ENCODE measurements at regions not wholly inside any gene's neighbourhood (a gene's known extent, or its start where the extent isn't known, plus 50 kb on each side); places are given as distances from the start of the nearest gene placed in this dataset.
"Not testable (repeated sequence)": the region's sequence is repeated elsewhere in the genome, so short reads cannot be mapped to it uniquely, and the experiment has no call there.

DNA sequence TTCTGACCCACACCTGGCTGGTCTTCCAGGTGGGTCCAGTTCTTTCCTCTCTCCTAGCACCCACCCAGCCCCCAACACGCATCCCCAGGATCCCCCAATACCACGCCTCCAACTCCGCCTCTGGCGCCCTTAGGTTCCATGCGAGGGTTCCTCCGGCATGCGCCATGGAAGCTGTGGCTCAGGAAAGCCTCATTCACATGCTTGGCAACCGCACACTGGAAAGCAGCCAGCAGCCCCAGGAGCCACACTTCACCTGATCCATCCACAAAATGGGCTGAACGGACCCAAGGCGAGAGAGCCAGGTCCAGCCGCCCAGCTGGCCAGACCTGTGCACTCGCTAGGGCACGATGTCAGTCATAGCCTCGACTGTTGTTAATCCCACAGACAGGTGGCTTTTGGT is 161.2 kb downstream of the PSMG1 start:
- DNase-seq = no peak

DNA sequence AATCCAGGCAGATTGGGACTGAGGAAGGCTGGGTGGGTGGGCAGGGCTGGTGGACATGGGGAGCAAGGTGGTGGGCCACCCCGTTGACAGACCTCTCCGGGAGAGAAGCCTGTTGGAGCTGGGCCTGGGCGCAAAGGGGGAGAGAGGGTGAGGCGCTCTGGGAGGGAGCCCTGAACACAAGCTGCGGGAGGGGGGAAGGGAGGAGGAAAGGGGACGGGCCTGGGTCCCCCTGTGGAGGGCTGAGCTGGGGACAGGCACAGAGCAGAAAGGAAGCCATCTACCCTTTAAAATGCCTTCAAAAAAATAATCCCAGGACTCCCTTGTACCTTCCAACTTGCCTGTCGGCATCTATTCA is 161.8 kb downstream of the PSMG1 start:
- DNase-seq = no peak

DNA sequence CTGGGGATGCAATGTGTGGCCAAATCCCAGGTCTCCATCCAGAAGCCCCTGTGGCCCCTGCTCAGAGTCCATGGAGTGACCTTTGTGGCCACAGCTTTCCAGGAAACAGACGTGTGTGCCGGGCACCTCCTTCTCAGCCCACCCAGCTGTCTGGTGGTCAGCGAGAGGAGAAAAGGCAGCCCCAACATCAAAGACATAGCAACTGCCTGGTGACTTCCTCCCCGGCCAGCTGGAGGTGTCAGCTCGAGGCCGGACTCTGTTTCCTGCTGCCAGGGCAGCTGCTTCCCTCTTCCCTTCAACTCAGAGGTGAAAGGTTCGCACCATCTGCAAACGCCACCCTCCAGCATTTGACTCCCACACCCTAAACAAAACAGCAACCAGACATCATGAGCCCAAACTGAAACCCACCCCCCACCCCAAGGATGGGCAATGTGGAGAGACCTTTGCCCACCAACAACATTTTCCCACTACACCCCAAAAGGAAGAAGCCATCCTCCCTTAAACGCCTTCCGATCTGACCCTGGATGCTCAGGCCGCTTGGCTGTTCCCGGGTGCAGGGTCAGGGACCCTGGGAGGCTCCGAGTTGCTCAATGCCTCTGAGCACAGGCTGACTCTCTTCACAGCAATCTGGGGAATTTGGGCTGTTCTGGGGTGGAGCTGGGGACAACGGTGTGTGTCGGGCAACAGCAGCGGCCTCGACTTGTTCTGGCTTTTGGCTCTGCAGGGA is 162.3 kb downstream of the PSMG1 start:
- peak; percentile 38 for DNase-seq

DNA sequence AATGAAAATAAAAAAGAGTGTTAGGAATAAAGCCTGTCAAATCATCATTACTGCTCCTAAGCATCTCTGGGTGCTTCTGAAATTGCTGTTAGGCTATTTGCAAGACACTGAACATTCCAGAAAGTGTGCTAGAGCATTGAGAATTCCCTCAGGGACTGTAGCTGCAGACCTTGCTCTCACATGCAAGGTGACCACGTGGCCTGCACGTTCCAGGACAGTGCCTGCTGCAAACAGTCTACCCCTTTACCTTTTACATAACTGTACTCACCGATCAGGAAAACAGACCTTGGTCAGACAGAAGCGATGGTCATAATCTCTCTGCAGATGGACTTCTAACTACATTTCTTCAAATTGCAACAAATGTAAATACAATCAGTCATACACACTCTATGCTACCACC is 164.5 kb downstream of the PSMG1 start:
- no peak for DNase-seq

DNA sequence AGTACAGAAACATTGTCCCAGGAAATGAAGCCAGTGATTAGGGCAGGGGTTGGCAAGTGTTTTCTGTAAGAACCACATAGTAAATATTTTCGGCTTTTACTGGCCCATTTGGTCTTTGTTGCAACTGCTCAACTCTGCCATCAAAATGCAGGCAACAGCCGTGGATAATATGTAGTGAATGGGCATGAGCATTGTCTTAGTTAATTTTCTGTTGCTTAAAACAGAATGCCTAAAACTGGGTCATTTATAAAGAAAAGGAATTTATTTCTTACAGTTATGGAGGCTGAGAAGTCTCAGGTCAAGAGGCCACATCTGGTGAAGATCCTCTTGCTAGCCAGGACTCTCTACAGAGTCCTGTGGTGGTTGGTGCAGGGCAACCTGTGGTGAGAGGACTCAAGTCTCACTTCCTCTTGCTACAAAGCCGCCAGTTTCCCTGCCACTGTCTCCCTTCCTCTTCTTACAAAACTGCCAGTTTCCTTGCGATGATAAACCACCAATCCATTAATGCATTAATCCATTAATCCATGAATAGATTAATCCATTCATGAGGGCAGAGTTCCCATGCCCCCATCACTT is 166.4 kb downstream of the PSMG1 start:
- peak; percentile 89 for DNase-seq

DNA sequence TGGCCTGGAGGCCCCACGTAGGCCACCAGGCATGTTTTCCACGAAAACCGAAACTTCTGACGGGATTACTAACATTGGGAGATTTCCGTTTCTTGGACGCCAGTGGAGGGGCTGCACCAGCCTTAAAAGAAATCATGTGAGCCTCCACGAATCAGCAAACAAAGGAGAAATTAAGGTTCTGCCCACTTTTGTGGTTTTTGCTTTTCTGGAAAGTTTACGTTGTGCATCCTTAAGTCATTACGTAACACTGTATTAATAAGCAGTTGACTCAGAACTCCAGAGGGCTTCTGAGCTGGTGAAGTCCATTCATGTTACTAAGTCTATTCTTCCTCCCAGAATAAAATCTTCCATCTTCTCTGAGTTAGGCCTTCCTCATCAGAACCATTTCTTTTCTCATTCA is 168.5 kb downstream of the PSMG1 start:
- peak; percentile 98 for DNase-seq

DNA sequence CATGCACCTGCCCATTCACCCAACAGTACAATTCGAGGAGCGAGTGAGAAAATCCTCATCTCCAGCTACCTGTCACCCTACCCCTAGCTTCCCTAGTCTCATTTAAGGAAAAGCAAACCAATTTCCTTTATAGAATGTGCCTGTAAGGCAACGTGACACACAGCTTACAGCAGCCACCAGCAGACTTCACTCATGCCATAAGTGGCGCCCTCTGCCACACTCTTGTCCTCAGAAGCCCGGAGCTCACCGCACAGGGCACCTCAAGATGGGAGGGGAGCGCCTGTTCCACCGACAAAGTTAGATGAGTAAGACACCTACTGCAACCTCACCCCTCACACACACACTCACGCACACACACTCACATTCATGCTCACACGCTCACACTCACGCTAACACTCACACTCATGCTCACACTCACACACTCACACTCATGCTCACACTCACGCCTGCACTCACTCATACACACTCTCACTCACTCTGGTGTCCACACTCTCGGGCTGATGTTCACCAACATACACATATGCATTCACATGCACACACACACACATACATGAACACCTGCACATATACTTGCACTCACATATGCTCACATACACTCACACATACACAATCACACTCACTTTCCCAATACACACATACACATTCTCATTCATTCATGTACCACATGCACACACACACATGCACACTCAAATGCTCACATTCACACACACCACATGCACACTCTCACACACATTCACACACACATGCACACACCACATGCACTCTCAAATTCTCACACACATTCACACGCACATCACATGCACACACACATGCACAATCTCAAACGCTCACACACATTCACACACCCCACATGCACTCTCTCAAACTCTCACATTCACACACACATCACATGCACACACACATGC is 170.7 kb downstream of the PSMG1 start:
- DNase-seq = no peak

DNA sequence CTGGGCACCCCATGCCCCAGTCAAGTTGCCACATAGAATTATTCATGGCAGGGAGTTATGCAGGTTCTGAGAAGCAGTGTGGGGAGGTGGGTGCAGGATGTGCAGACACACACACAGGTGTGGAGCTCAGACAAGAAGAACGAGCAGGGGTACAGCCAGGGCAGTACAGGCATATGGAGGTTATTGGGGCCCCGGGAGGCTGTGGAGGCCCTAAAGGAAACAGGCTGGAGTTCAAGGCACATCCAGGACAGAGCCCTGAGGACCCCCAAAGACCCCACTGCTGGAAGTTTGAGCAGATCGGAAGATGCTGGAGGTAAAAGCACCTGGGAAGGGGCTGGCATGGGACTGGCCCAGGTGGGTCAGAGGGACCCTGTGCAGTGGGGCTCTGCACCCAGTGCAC is 171.3 kb downstream of the PSMG1 start:
- no peak for DNase-seq

DNA sequence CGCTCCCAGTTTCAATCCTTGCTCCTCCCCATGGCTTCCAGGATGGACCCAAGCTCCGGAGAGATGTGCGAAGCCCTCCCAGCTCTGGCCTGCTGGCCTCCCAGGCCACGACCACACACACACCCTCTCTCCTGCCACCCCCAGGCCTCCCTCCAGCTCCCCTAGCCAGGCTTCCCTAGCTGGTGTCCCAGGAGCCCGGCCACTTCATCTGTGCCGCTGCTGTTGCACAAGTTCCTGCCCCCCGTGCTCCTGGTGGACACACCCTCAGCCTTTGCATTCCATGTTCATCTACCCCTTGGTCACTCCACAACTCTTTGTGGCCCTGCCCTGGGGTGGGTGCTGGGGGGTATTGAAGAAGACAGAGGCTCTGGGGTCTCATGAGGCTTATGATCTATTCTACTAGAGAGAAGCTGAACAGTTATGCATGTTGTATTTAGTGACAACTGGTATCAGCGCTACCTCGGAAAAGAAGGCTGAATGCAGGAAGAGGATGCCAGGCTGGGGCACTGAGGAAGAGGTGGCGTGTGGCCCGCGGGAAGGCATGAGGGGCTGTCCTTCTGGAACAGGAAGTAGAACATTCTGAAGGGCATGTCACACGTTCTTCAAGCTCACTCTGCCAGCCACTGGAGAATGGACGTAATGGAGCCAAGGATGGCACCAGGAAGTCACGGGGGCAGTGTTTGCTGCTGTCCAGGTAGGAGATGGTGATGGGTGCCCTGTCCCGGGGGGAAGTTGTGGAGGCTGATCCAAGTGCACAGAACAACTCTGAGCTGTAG is 172.4 kb downstream of the PSMG1 start:
- peak; percentile 60 for DNase-seq

DNA sequence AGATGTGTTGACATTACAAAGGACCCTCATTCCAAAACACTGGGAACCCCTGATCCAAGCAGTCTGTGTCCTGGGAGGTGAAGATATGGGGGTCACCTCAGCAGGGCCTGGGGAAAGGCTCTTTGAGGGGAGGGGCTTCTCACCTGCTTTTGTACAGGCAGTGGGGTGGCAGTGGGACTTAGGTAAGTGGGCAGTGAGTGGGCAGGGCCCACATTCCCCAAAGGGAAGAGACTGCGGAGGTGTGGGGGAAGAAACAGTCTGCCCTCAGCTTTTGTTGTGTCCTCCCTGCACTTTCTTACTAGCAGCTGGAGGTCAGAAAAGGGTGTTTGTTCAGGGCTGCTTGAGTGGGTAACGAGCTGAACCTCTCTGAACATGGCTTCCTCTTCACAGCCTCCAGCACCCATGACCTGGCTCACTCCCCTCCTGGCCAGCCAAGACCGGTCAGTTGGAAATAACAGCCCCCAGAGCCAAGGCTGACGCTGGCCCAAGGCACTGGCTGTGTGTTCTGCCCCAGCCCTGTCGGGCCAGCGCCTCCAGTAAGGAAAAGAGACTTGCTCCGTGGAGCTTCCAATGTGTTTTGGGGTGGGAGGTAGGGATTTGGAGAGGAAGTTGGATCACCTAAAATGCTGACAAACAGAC is 173.5 kb downstream of the PSMG1 start:
- no peak for DNase-seq

DNA sequence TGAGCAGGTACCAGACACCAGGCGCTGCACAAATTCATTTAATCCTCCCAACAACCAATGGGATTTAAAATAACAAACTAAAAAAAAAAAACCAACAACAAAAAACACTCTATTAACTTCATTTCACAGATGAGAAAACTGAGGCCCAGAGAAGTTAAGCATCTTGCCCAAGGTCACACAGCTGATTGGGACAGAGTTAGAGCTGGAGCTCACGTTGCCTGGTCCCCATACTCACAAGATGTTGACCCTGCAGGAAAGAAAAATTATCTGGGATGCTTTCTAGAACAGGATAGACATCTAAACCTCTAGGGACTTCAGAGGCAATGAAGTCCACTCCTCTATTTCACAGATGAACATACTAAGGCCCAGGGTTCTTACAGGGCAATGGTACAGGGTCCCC is 175.3 kb downstream of the PSMG1 start:
- no peak for DNase-seq

DNA sequence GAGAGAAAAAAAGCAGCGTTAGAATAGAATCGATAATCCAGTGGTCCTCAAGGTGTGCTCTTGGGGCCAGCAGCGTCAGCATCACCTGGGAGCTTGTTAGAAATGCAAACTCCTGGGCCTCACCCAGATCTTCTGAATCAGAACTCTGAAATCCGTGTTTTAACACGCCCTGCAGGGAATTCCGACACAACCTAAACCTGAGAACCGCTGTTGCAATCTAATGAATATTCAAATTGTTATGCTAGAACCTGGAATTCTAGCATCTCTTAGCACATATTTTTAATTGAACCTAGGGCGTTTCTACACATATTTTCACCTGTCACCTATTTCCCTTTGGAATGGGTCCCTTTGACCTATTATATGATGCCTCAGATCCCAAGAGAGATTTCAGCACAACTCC is 175.7 kb downstream of the PSMG1 start:
- no peak for DNase-seq

DNA sequence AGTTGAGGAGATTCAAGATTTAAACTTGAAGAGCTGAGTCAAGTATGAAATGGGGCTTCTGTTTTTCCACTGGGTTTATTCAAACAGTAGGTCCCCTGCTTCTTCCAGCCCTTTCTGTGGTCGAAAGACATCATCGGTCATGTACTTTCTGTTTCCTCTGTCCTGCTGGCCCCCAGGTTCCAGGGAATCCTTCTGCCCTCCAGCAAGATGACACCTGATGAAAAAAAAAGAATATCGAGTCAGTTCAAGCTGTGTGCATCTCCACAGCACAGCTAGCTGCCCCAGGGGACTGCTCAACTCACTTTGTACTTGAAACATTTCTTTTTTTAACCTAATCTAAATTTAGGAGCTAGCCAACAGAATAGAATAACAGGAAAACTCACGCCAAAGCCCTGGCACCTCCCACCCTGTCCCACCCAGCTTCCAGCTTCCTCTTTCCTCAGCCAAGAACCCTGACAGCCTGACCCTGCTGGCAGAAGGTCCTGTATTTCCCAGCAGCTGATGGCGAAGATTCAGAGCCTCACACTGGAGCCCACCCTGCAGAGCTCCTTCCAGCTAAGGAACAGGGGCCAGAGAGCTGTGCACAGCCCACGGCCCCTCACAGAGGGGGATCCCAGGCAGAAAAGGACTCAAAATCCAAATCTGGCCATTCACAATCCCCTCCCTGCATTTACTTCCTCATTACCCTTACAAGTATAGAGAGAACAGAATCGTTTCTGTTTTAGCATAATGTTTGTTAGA is 176.5 kb downstream of the PSMG1 start:
- DNase-seq = peak; percentile 60

DNA sequence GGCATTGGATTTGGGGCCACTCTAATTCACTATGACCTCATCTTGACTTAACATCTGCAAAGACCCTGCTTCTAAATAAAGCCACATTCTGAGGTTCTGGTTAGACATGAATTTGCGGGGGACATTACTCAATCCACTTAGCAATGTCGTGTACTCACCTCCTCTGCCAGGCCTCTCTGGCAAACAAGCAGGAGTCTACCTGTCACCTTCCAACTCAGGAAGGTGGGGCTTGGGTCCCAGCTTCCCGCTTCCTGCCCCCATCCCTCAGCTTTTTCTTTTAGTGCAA is 177.8 kb downstream of the PSMG1 start:
- no peak for DNase-seq

DNA sequence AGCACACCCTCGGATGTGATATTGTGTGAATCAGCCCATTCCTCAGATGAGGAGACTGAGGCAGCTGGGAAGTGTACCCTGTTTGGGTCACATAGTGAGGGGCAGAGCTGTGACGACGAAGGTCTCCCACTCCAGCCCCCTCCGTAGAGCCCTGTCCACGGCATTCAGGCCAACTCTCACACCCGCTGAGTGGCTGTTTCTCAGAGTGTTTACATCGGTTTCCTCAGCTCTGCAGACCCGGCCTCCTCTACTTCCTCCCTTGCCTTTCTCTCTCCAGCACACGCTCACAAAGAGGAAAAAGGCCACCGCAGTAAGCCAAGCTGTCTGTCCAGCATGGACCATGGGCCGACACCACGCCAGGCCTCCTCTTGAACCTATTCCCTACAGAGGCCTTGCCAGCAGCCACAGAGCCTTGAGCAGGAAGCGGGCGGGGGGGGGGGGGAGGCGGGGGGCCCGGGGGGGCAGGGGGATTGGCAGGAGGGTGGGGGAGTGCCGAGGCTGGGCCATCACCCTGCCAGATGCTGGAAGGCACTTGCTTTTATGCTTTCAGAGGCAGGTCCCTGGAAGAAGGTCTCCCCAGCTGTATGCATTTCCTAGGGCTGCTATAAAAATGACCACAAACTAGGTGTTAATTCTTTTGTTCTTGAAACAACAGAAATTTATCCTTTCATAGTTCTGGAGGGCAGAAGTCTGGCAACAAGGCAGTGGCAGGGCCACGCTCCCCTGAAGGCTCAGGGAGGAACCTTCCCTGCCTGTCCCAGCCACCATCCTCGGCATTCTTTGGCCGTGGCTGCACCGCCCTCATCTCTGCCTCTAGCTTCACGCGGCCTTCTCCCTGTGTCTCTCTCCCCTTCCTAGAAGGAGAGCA is 178.4 kb downstream of the PSMG1 start:
- DNase-seq = peak; percentile 53

DNA sequence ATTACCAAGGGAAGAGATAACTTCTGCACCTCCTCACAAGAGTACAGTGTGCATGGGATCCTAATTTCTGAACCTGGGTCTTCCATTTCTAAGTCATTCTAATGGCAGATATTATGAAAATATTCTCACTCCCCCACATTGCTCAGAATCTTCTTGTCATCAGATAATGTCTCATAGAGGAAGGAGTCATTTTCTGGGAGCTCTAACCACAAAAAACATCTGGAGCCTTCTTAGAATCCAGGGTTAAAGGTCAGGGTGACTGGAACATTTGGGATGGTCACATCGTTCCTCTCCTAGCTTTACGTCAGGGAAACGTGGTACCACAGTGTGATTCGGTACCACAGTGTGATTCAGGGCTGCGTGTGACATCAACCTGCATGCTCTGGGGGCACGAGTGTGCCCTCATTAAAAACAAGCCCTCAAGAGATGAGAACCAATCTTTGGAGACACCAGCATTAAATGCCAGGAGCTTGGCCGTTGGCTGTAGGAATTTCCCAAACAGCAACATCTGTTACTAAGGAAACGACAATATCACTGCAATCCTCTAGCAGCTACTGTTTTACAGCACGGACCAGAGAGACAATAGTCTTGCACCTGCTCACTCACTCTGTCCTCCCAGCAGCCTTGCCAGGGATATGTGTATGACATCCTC is 179.1 kb downstream of the PSMG1 start:
- DNase-seq = peak; percentile 95

DNA sequence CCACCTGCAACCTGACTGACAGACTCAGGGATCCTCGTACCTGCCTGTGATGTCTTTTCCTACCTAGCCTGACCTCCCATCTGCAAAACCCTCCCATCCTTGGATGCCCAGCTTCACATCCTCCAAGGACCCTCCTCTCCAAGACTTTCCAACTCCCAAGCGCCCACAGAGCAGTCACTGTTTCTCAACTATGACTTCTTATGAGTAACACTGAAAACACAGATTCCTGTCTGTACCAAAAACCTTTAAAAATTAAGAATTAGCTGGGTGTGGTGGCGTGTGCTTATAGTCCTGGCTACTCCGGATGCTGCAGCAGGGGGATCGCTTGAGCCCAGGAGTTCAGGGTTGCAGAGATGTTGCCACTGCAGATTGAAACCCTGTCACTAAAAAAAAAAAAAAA is 181.9 kb downstream of the PSMG1 start:
- DNase-seq = no peak

DNA sequence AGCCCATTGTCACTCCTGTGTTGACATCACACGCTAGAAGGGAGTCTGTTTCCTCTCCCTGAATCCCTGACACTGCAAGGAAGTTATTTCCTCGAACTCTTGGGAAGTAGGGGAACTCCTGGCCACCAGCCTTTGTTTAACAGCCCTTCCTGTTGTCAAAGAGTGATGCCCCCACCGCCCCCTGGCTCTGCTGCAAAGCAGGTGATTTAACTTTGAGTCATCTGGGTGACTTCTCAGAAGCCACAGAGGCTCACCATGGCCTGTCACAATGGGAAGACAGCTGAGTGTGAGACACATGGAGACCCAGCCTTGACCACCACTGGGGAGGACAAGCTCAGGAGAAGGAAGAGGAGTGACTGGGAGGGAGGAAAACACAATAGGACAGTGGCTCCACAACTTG is 182.8 kb downstream of the PSMG1 start:
- peak; percentile 93 for DNase-seq

DNA sequence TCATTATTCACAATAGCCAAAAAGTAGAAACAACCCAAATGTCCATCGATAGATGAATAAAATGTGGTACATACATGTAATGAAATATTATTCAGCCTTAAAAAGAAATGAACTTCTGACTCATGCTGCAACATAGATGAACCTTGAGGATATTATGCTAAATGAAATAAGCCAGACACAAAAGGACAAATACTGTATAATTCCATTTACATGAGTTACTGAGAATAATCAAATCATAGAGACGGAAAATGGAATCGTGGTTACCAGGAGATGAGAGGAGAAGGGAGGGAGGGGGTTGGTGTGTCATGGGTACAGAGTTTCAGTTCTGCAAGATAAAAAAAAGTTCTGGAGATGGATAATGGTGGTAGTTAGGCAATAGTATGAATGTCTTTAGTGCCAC is 184.1 kb downstream of the PSMG1 start:
- peak; percentile 75 for DNase-seq

DNA sequence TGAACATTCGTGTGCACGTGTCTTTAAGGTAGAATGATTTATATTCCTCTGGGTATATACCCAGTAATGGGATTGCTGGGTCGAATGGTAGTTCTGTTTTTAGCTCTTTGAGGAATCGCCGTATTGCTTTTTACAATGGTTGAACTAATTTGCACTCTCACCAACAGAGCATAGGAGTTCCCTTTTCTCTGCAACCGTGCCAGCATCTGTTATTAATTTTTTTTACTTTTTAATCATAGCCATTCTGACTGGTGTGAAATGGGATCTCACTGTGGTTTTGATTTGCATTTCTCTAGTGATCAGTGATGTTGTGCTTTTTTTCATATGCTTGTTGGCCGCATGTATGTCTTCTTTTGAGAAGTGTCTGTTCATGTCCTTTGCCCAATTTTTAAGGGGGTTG is 185.0 kb downstream of the PSMG1 start:
- not testable (repeated sequence) for DNase-seq

DNA sequence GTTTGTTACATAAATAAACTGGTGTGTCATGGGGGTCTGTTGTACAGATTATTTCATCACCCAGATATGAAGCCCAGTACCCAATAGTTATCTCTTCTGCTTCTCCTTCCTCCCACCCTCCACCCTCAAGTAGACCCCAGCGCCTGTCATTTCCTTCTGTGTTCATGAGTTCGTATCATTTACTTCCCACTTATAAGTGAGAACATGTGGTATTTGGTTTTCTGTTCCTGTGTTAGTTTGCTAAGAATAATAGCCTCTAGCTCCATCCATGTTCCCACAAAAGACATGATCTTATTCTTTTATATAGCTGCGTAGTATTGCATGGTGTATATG is 185.4 kb downstream of the PSMG1 start:
- peak; percentile 44 for DNase-seq
